Effector memory CD8-positive, alpha-beta T cell (primary cell): ENCODE measurements at regions not wholly inside any gene's neighbourhood (a gene's known extent, or its start where the extent isn't known, plus 50 kb on each side); places are given as distances from the start of the nearest gene placed in this dataset.

ENCODE experiments used
- ATAC-seq: fragments of 150-1000 bp; cut with Tn5 transposase; replicated peaks from 2 replicates; pipeline ENCODE4 v1.10.0; 2021; ENCODE audit warnings: mild to moderate bottlenecking, moderate library complexity
- DNase-seq, 3 experiments: peaks; one replicate each; pipeline ENCODE4 v3.0.0; 2021
- H3K27ac Mint-ChIP-seq, 2 donors: one replicate each; pipeline ENCODE4 v1.8.0; 2022; ENCODE audit warnings: mild to moderate bottlenecking in 2 of 2, mixed read lengths in 2 of 2, moderate library complexity in 2 of 2
- H3K27me3 Mint-ChIP-seq, 2 donors: one replicate each; pipeline ENCODE4 v1.8.0; 2022; ENCODE audit warnings: mixed read lengths in 2 of 2
- H3K36me3 Mint-ChIP-seq: one replicate; pipeline ENCODE4 v1.8.0; 2022; ENCODE audit warnings: mild to moderate bottlenecking, moderate library complexity, mixed read lengths; ENCODE audit not compliant: insufficient read depth
- H3K4me1 Mint-ChIP-seq, 2 donors: one replicate each; pipeline ENCODE4 v1.8.0; 2022; ENCODE audit warnings: low read depth in 2 of 2, mixed read lengths in 2 of 2
- H3K4me3 Mint-ChIP-seq, 2 donors: one replicate each; pipeline ENCODE4 v1.8.0; 2022; ENCODE audit warnings: mild to moderate bottlenecking in 2 of 2, mixed read lengths in 2 of 2, moderate library complexity in 2 of 2
- H3K9me3 Mint-ChIP-seq, 2 donors: one replicate each; pipeline ENCODE4 v1.8.0; 2022; ENCODE audit warnings: mixed read lengths in 2 of 2

GRCh38 chr7:93048136-93048930 is 69.4 kb downstream of the SAMD9 start:
- ATAC-seq = no peak
- no peaks in the 10 kb centered on the region for H3K36me3 Mint-ChIP-seq
- no peak overlapping the region for H3K27ac Mint-ChIP-seq
- no peaks in the 10 kb centered on the region for H3K9me3 Mint-ChIP-seq
- H3K27me3 Mint-ChIP-seq = peaks cover 0 to 10% of the 10 kb centered on the region in 2 donors
- H3K4me3 Mint-ChIP-seq = no peak overlapping the region
- DNase-seq = no peak
- H3K4me1 Mint-ChIP-seq = no peaks in the 10 kb centered on the region

GRCh38 chr7:93047514-93048099 is 70.2 kb downstream of the SAMD9 start:
- Mint-ChIP-seq H3K27ac (no peak overlapping the region), H3K9me3 (no peaks in the 10 kb centered on the region), H3K4me1 (no peaks in the 10 kb centered on the region), H3K4me3 (no peak overlapping the region), H3K36me3 (no peaks in the 10 kb centered on the region), H3K27me3 (peaks cover 0 to 10% of the 10 kb centered on the region in 2 donors)
- DNase-seq = no peak
- no peak for ATAC-seq

- ATAC-seq (no peak), DNase-seq (no peak)
- no peaks in the 10 kb centered on the region for H3K36me3 Mint-ChIP-seq
- no peak overlapping the region for H3K4me3 Mint-ChIP-seq
- no peaks in the 10 kb centered on the region for H3K9me3 Mint-ChIP-seq
- H3K27me3 Mint-ChIP-seq = peaks cover 0 to 10% of the 10 kb centered on the region in 2 donors
- H3K4me1 Mint-ChIP-seq = no peaks in the 10 kb centered on the region
- H3K27ac Mint-ChIP-seq = peak overlapping the region in 1 of 2 donors; percentile 24
Observed at GRCh38 chr7:93046641-93047040, 71.1 kb downstream of the SAMD9 start.

- ATAC-seq = no peak
- no peaks in the 10 kb centered on the region for H3K4me1 Mint-ChIP-seq
- no peak overlapping the region for H3K27ac Mint-ChIP-seq
- H3K4me3 Mint-ChIP-seq = no peak overlapping the region
- peaks cover 0 to 10% of the 10 kb centered on the region in 2 donors for H3K27me3 Mint-ChIP-seq
- H3K36me3 Mint-ChIP-seq = no peaks in the 10 kb centered on the region
- no peak for DNase-seq
- H3K9me3 Mint-ChIP-seq = no peaks in the 10 kb centered on the region
Observed at GRCh38 chr7:93044147-93044810, 73.5 kb downstream of the SAMD9 start.

- Mint-ChIP-seq H3K4me3 (no peak overlapping the region), H3K4me1 (no peaks in the 10 kb centered on the region), H3K36me3 (no peaks in the 10 kb centered on the region), H3K27me3 (peaks cover 0 to 10% of the 10 kb centered on the region in 2 donors), H3K9me3 (no peaks in the 10 kb centered on the region), H3K27ac (no peak overlapping the region)
- DNase-seq = no peak
- ATAC-seq = no peak
Observed at GRCh38 chr7:93043385-93043985, 74.3 kb downstream of the SAMD9 start.

- no peaks in the 10 kb centered on the region for H3K27me3 Mint-ChIP-seq
- DNase-seq (no peak), ATAC-seq (no peak)
- no peak overlapping the region for H3K4me3 Mint-ChIP-seq
- H3K4me1 Mint-ChIP-seq = peaks cover 0 to 8% of the 10 kb centered on the region in 2 donors
- H3K27ac Mint-ChIP-seq = no peak overlapping the region
- H3K36me3 Mint-ChIP-seq = no peaks in the 10 kb centered on the region
- H3K9me3 Mint-ChIP-seq = no peaks in the 10 kb centered on the region
Observed at GRCh38 chr7:93040355-93040754, 77.4 kb downstream of the SAMD9 start.

GRCh38 chr7:93039786-93040185 is 78.0 kb downstream of the SAMD9 start:
- no peaks in the 10 kb centered on the region for H3K27me3 Mint-ChIP-seq
- DNase-seq (no peak), ATAC-seq (no peak)
- H3K27ac Mint-ChIP-seq = no peak overlapping the region
- no peak overlapping the region for H3K4me3 Mint-ChIP-seq
- peaks cover 0 to 8% of the 10 kb centered on the region in 2 donors for H3K4me1 Mint-ChIP-seq
- H3K9me3 Mint-ChIP-seq = no peaks in the 10 kb centered on the region
- H3K36me3 Mint-ChIP-seq = no peaks in the 10 kb centered on the region

GRCh38 chr7:93039282-93039681 is 78.5 kb downstream of the SAMD9 start:
- no peak overlapping the region for H3K4me3 Mint-ChIP-seq
- peaks cover 0 to 8% of the 10 kb centered on the region in 2 donors for H3K4me1 Mint-ChIP-seq
- no peaks in the 10 kb centered on the region for H3K36me3 Mint-ChIP-seq
- DNase-seq = no peak
- no peak for ATAC-seq
- H3K9me3 Mint-ChIP-seq = no peaks in the 10 kb centered on the region
- no peak overlapping the region for H3K27ac Mint-ChIP-seq
- H3K27me3 Mint-ChIP-seq = no peaks in the 10 kb centered on the region

GRCh38 chr7:93036807-93037206 is 81.0 kb downstream of the SAMD9 start:
- Mint-ChIP-seq H3K9me3 (no peaks in the 10 kb centered on the region), H3K36me3 (no peaks in the 10 kb centered on the region), H3K27ac (peak overlapping the region in 1 of 2 donors; percentile 29), H3K4me3 (no peak overlapping the region), H3K27me3 (no peaks in the 10 kb centered on the region), H3K4me1 (peaks cover 0 to 8% of the 10 kb centered on the region in 2 donors)
- DNase-seq (no peak), ATAC-seq (peak; percentile 41)

GRCh38 chr7:93036149-93036640 is 81.6 kb downstream of the SAMD9 start:
- H3K9me3 Mint-ChIP-seq = no peaks in the 10 kb centered on the region
- H3K4me3 Mint-ChIP-seq = no peak overlapping the region
- ATAC-seq (no peak), DNase-seq (no peak)
- peak overlapping the region in 1 of 2 donors; percentile 29 for H3K27ac Mint-ChIP-seq
- peaks cover 0 to 8% of the 10 kb centered on the region in 2 donors for H3K4me1 Mint-ChIP-seq
- H3K36me3 Mint-ChIP-seq = no peaks in the 10 kb centered on the region
- no peaks in the 10 kb centered on the region for H3K27me3 Mint-ChIP-seq

- Mint-ChIP-seq H3K27me3 (peaks cover 0 to 24% of the 10 kb centered on the region in 2 donors), H3K4me3 (no peak overlapping the region), H3K4me1 (peaks cover 2% of the 10 kb centered on the region in 2 donors), H3K27ac (no peak overlapping the region), H3K9me3 (no peaks in the 10 kb centered on the region), H3K36me3 (no peaks in the 10 kb centered on the region)
- no peak for ATAC-seq
- no peak for DNase-seq
Observed at GRCh38 chr7:93031795-93032194, 86.0 kb downstream of the SAMD9 start.

- ATAC-seq = no peak
- Mint-ChIP-seq H3K27me3 (peaks cover 9 to 35% of the 10 kb centered on the region in 2 donors), H3K27ac (no peak overlapping the region), H3K36me3 (no peaks in the 10 kb centered on the region), H3K4me3 (no peak overlapping the region), H3K9me3 (no peaks in the 10 kb centered on the region), H3K4me1 (peaks cover 0 to 2% of the 10 kb centered on the region in 2 donors)
- no peak for DNase-seq
Observed at GRCh38 chr7:93030605-93031225, 87.1 kb downstream of the SAMD9 start.

- no peaks in the 10 kb centered on the region for H3K36me3 Mint-ChIP-seq
- peaks cover 12 to 46% of the 10 kb centered on the region in 2 donors for H3K27me3 Mint-ChIP-seq
- H3K4me3 Mint-ChIP-seq = no peak overlapping the region
- ATAC-seq (no peak), DNase-seq (no peak)
- no peaks in the 10 kb centered on the region for H3K9me3 Mint-ChIP-seq
- peaks cover 0 to 2% of the 10 kb centered on the region in 2 donors for H3K4me1 Mint-ChIP-seq
- H3K27ac Mint-ChIP-seq = no peak overlapping the region
Observed at GRCh38 chr7:93029056-93029455, 88.7 kb downstream of the SAMD9 start.
